Right atrium auricular region (tissue), 2 donors: ENCODE measurements at regions not wholly inside any gene's neighbourhood (a gene's known extent, or its start where the extent isn't known, plus 50 kb on each side); places are given as distances from the start of the nearest gene placed in this dataset.

Source experiments
- DNase-seq: peaks from one replicate; pipeline ENCODE4 v3.0.0-alpha.2; 2019; ENCODE audit warnings: low spot score
- H3K27ac ChIP-seq, 2 donors: fragments of 200-600 bp; sonication (generic); 1 replicate in 1 of 2; 2 replicates in 1 of 2; pipeline ENCODE4 v1.5.1; 2016 to 2019
- H3K27me3 ChIP-seq, 2 donors: fragments of 200-600 bp; sonication (generic); one replicate each; pipeline versions ENCODE4 v1.5.1 to v1.6.0; 2017 to 2019
- H3K36me3 ChIP-seq: fragments of 200-600 bp; sonication (generic); one replicate; pipeline ENCODE4 v1.5.1; 2016
- H3K4me1 ChIP-seq, 2 donors: fragments of 200-600 bp; sonication (generic); one replicate each; pipeline versions ENCODE4 v1.5.1 to v1.6.0; 2017 to 2019
- H3K4me3 ChIP-seq, 2 donors: fragments of 200-600 bp; sonication (generic); 1 replicate in 1 of 2; 2 replicates in 1 of 2; pipeline ENCODE4 v1.5.1; 2017 to 2019; ENCODE audit warnings: mild to moderate bottlenecking in 1 of 2, moderate library complexity in 1 of 2
- H3K9me3 ChIP-seq, 2 donors: fragments of 200-600 bp; sonication (generic); one replicate each; pipeline ENCODE4 v1.5.1; 2019
- CTCF ChIP-seq, 2 donors: fragments of 200-600 bp; sonication (generic); IDR thresholded peaks; one replicate each; pipeline ENCODE4 v1.5.1; 2019; ENCODE audit warnings: antibody characterized with exemption in 2 of 2

GRCh38 chr16:80466024-80466987 lies 74.5 kb upstream of the DYNLRB2 start:
- no peak overlapping the region for H3K27ac ChIP-seq
- no peaks in the 10 kb centered on the region for H3K4me1 ChIP-seq
- H3K27me3 ChIP-seq: no peaks in the 10 kb centered on the region
- peaks cover 0 to 8% of the 10 kb centered on the region in 2 donors for H3K9me3 ChIP-seq
- DNase-seq: peak; percentile 71
- H3K36me3 ChIP-seq: no peaks in the 10 kb centered on the region
- peak; percentile 32 to 82 for TF ChIP-seq CTCF (IDR thresholded peaks at IDR 0.05)
- no peak overlapping the region for H3K4me3 ChIP-seq

GRCh38 chr16:80463751-80464495 lies 76.9 kb upstream of the DYNLRB2 start:
- TF ChIP-seq CTCF (IDR thresholded peaks at IDR 0.05): no peak
- no peak for DNase-seq
- no peaks in the 10 kb centered on the region for H3K9me3 ChIP-seq
- no peaks in the 10 kb centered on the region for H3K36me3 ChIP-seq
- H3K4me3 ChIP-seq: no peak overlapping the region
- H3K27ac ChIP-seq: no peak overlapping the region
- no peaks in the 10 kb centered on the region for H3K4me1 ChIP-seq
- no peaks in the 10 kb centered on the region for H3K27me3 ChIP-seq

- no peaks in the 10 kb centered on the region for H3K4me1 ChIP-seq
- no peak for TF ChIP-seq CTCF (IDR thresholded peaks at IDR 0.05)
- no peak overlapping the region for H3K4me3 ChIP-seq
- no peaks in the 10 kb centered on the region for H3K36me3 ChIP-seq
- no peak for DNase-seq
- no peak overlapping the region for H3K27ac ChIP-seq
- no peaks in the 10 kb centered on the region for H3K9me3 ChIP-seq
- no peaks in the 10 kb centered on the region for H3K27me3 ChIP-seq
Observed at GRCh38 chr16:80463326-80463725, 77.5 kb upstream of the DYNLRB2 start.

GRCh38 chr16:80462917-80463316 lies 77.9 kb upstream of the DYNLRB2 start:
- Histone ChIP-seq H3K4me1 (no peaks in the 10 kb centered on the region), H3K36me3 (no peaks in the 10 kb centered on the region), H3K27ac (no peak overlapping the region), H3K27me3 (no peaks in the 10 kb centered on the region), H3K9me3 (no peaks in the 10 kb centered on the region), H3K4me3 (no peak overlapping the region)
- TF ChIP-seq CTCF (IDR thresholded peaks at IDR 0.05): no peak
- no peak for DNase-seq

- Histone ChIP-seq H3K4me3 (no peak overlapping the region), H3K27ac (no peak overlapping the region), H3K9me3 (no peaks in the 10 kb centered on the region), H3K27me3 (no peaks in the 10 kb centered on the region), H3K36me3 (no peaks in the 10 kb centered on the region), H3K4me1 (no peaks in the 10 kb centered on the region)
- no peak for TF ChIP-seq CTCF (IDR thresholded peaks at IDR 0.05)
- no peak for DNase-seq
Observed at GRCh38 chr16:80460988-80461387, 79.8 kb upstream of the DYNLRB2 start.
